PC-3 (cell line): ENCODE measurements at regions not wholly inside any gene's neighbourhood (a gene's known extent, or its start where the extent isn't known, plus 50 kb on each side); places are given as distances from the start of the nearest gene placed in this dataset.

Experiments used
- ATAC-seq: fragments of 200-7000 bp; cut with Tn5 transposase; 2 replicates; pipeline ENCODE4 v1.9.1; 2020; ENCODE audit warnings: mild to moderate bottlenecking, moderate library complexity
- BruUV-seq: library from RNA; stranded (reverse); fragments of 400-500 nt; replicated peaks from 2 replicates; lab custom pipeline; 2021; lab: Mats Ljungman, UMichigan
- CTCF ChIA-PET: fragments of 300-600 bp; sonication (Branson Sonifier 250); formaldehyde crosslinking; loops from one replicate; lab custom pipeline; 2022; ENCODE audit warnings: antibody characterized with exemption; lab: Charles Lee
- POLR2A ChIA-PET: fragments of 300-600 bp; sonication (Branson Sonifier 250); formaldehyde crosslinking; loops from one replicate; lab custom pipeline; 2022; ENCODE audit warnings: antibody characterized with exemption; ENCODE audit not compliant: unreplicated experiment; lab: Charles Lee
- DNase-seq: peaks from one replicate; pipeline ENCODE4 v3.0.0-alpha.2; 2015
- H2AFZ ChIP-seq: fragments of 300-600 bp; sonication (generic); 2 replicates; pipeline ENCODE4 v1.6.0; 2016; ENCODE audit warnings: antibody characterized with exemption, low read length
- H3F3A ChIP-seq: fragments of 300-600 bp; sonication (generic); one replicate; pipeline ENCODE4 v1.6.0; 2017; ENCODE audit warnings: antibody characterized with exemption, low read length, control low read depth, mild to moderate bottlenecking; ENCODE audit not compliant: unreplicated experiment
- H3K27ac ChIP-seq: fragments of 300-600 bp; sonication (generic); 2 replicates; pipeline ENCODE4 v1.5.1; 2016; ENCODE audit warnings: mild to moderate bottlenecking, low read length
- H3K27me3 ChIP-seq: fragments of 300-600 bp; sonication (generic); 2 replicates; pipeline ENCODE4 v1.6.1; 2016; ENCODE audit warnings: low read length, mixed read lengths
- H3K36me3 ChIP-seq: fragments of 300-600 bp; sonication (generic); 2 replicates; pipeline ENCODE4 v1.6.1; 2016; ENCODE audit warnings: low read depth, mixed run types, low read length, mixed read lengths
- H3K4me1 ChIP-seq: fragments of 300-600 bp; sonication (generic); 2 replicates; pipeline ENCODE4 v1.5.1; 2016; ENCODE audit warnings: low read length; ENCODE audit not compliant: insufficient read depth
- H3K4me2 ChIP-seq: fragments of 300-600 bp; sonication (generic); 2 replicates; pipeline ENCODE4 v1.6.0; 2016; ENCODE audit warnings: low read length
- H3K4me3 ChIP-seq: fragments of 300-600 bp; sonication (generic); 2 replicates; pipeline ENCODE4 v1.5.1; 2016; ENCODE audit warnings: mild to moderate bottlenecking, low read length, mixed read lengths
- H3K79me2 ChIP-seq: fragments of 300-600 bp; sonication (generic); 2 replicates; pipeline ENCODE4 v1.6.1; 2017; ENCODE audit warnings: low read length, mixed read lengths
- H3K9ac ChIP-seq: fragments of 300-600 bp; sonication (generic); 2 replicates; pipeline ENCODE4 v1.6.0; 2016; ENCODE audit warnings: mild to moderate bottlenecking, low read length
- H3K9me2 ChIP-seq: fragments of 300-600 bp; sonication (generic); replicated peaks from 2 replicates; pipeline ENCODE4 v1.6.1; 2016; ENCODE audit warnings: mixed run types, low read length, mixed read lengths
- H3K9me3 ChIP-seq: fragments of 300-600 bp; sonication (generic); 2 replicates; pipeline ENCODE4 v1.6.1; 2016; ENCODE audit warnings: low read length, mixed read lengths
- H4K20me1 ChIP-seq: fragments of 300-600 bp; sonication (generic); 2 replicates; pipeline ENCODE4 v1.6.1; 2016; ENCODE audit warnings: low read length, mixed read lengths
- CTCF ChIP-seq: fragments of 300-600 bp; sonication (generic); conservative IDR thresholded peaks from 2 replicates; pipeline ENCODE4 v1.5.1; 2017; ENCODE audit warnings: antibody characterized with exemption, low read depth, mild to moderate bottlenecking, low read length
- EZH2 ChIP-seq: fragments of 300-600 bp; sonication (generic); IDR thresholded peaks from one replicate; pipeline ENCODE4 v1.6.1; 2017; ENCODE audit warnings: antibody characterized with exemption, mild to moderate bottlenecking, low read length; ENCODE audit not compliant: unreplicated experiment
- EZH2phosphoT487 ChIP-seq: fragments of 300-600 bp; sonication (generic); IDR thresholded peaks from 2 replicates; pipeline ENCODE4 v1.6.1; 2018; ENCODE audit warnings: mild to moderate bottlenecking, antibody characterized with exemption, low read length, borderline replicate concordance
- intact Hi-C: fragments of 100-400 bp; cut with micrococcal nuclease; formaldehyde crosslinking; loops from 2 replicates; pipeline ENCODE4 v1.9.0; 2023

GRCh38 chr13:65601855-65602254 is 1628.3 kb downstream of the PCDH9 start:
- Histone ChIP-seq H3K9me3 (no peaks in the 10 kb centered on the region), H3K4me2 (no peak overlapping the region), H3F3A (no peaks in the 10 kb centered on the region), H3K4me1 (peaks cover 6% of the 10 kb centered on the region; the same call in 1 of the 2 replicates), H3K27ac (no peak overlapping the region), H3K79me2 (no peaks in the 10 kb centered on the region), H3K9me2 (no peaks in the 10 kb centered on the region), H4K20me1 (no peaks in the 10 kb centered on the region), H3K27me3 (no peaks in the 10 kb centered on the region), H3K4me3 (no peak overlapping the region), H3K36me3 (no peaks in the 10 kb centered on the region), H2AFZ (no peak overlapping the region), H3K9ac (no peak overlapping the region)
- DNase-seq (no peak), ATAC-seq (no peak)
- BruUV-seq: no TSS peak
- ChIA-PET POLR2A (no interaction called here), CTCF (no interaction called here)
- no peak for TF ChIP-seq CTCF
- no peak for TF ChIP-seq EZH2phosphoT487
- no peak for TF ChIP-seq EZH2
- intact Hi-C loops: no loop called here

- Histone ChIP-seq H2AFZ (no peak overlapping the region), H3K9me3 (no peaks in the 10 kb centered on the region)
Observed at GRCh38 chr13:65600702-65601101, 1629.4 kb downstream of the PCDH9 start.

More at GRCh38 chr13:65600702-65601101, 1629.4 kb downstream of the PCDH9 start:
- Histone ChIP-seq H3F3A (no peaks in the 10 kb centered on the region), H3K9ac (no peak overlapping the region), H4K20me1 (no peaks in the 10 kb centered on the region), H3K4me3 (no peak overlapping the region), H3K27me3 (no peaks in the 10 kb centered on the region), H3K4me1 (peaks cover 6% of the 10 kb centered on the region; the same call in 1 of the 2 replicates), H3K36me3 (no peaks in the 10 kb centered on the region), H3K79me2 (no peaks in the 10 kb centered on the region), H3K27ac (no peak overlapping the region), H3K4me2 (no peak overlapping the region), H3K9me2 (no peaks in the 10 kb centered on the region)
- DNase-seq (peak; percentile 59), ATAC-seq (peak; percentile 84)
- BruUV-seq: no TSS peak
- no peak for TF ChIP-seq EZH2
- TF ChIP-seq EZH2phosphoT487: no peak
- TF ChIP-seq CTCF: no peak
- intact Hi-C loops: no loop called here
- POLR2A ChIA-PET: no interaction called here
- CTCF ChIA-PET: no interaction called here
